Psoas muscle (tissue), 7 donors: ENCODE measurements at regions not wholly inside any gene's neighbourhood (a gene's known extent, or its start where the extent isn't known, plus 50 kb on each side); places are given as distances from the start of the nearest gene placed in this dataset.
A peak's percentile ranks its signal among the peaks of the same experiment; 100 is the strongest.

ENCODE experiments used
- ATAC-seq, 4 donors: fragments of 200-7000 bp; cut with Tn5 transposase; one replicate each; pipeline ENCODE4 v1.9.1; 2020; ENCODE audit warnings: moderate library complexity in 3 of 4, mild to moderate bottlenecking in 2 of 4
- DNase-seq, 2 donors: peaks; one replicate each; pipeline ENCODE4 v3.0.0-alpha.2; 2020
- H3K27ac ChIP-seq: fragments of 200-600 bp; one replicate; pipeline ENCODE4 v1.8.0; 2022
- H3K27me3 ChIP-seq, 3 donors: fragments of 200-600 bp in 1 of 3; one replicate each; pipeline versions ENCODE4 v1.6.1 to v1.8.0; 2013 to 2022; ENCODE audit warnings: low read length in 2 of 3, mild to moderate bottlenecking in 2 of 3, moderate library complexity in 1 of 3; ENCODE audit not compliant: insufficient read depth in 3 of 3
- H3K36me3 ChIP-seq, 2 donors: fragments of 200-600 bp in 1 of 2; one replicate each; pipeline versions ENCODE4 v1.6.1 to v1.8.0; 2013 to 2022; ENCODE audit warnings: low read depth in 1 of 2, mild to moderate bottlenecking in 1 of 2, moderate library complexity in 1 of 2; ENCODE audit not compliant: insufficient read depth in 1 of 2
- H3K4me1 ChIP-seq: fragments of 200-600 bp; one replicate; pipeline ENCODE4 v1.8.0; 2022
- H3K4me3 ChIP-seq: fragments of 200-600 bp; one replicate; pipeline ENCODE4 v1.8.0; 2022; ENCODE audit warnings: mild to moderate bottlenecking
- H3K9me3 ChIP-seq: fragments of 200-600 bp; one replicate; pipeline ENCODE4 v1.8.0; 2022
- WGBS, 3 donors: extraction: QIAGEN DNeasy Blood & Tissue Kit; methylation state at CpG; one replicate each; pipeline versions ENCODE4 v1.1.6 to v1.1.7; 2013; 5-methylcytosine and 5-hydroxymethylcytosine counted together
- intact Hi-C, 2 donors: fragments of 100-400 bp; cut with DNase I; formaldehyde crosslinking; loops; one replicate each; pipeline versions ENCODE4 v1.11.0 to v1.14.2; 2022
- TF ChIP-seq, protein P1 (sequence below): fragments of 200-600 bp; IDR thresholded peaks from one replicate; pipeline ENCODE4 v1.8.0; 2022; ENCODE audit warnings: antibody characterized with exemption
- donor health status: healthy with polysubstance abuse.
- donor health status: DM: no; HTN: no; CAD: no; lungs with moderate emphysema.
- donor health status: Bipolar disorder and iron deficiency.
- donor health status: healthy.
- donor health status: DM: yes; HTN: yes; CAD: no.
- donor health status: DM: no; HTN: no; CAD: no.
- donor health status: DM: yes; HTN: yes; CAD: no.

DNA sequence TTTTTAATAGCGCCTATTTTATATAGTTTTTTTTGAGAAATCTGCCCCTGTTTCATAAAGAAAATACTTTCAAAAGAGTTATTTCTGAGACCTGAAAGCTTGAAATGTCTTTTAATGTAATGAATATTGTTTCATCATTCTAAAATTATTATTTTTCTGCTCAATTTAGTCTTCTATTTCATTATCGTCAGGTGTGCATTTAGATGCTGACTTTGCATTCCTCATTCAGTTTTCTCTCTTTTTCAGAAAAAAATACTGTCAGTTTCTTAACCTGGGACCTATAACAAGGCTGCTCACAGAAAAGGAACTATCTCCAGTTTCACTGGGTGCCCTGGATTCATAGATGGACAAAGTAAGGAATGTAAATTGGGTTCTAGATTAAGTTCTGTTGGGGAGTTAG is 1631.7 kb downstream of the SUCLG1 start:
- H3K4me3 ChIP-seq = no peak overlapping the region
- TF ChIP-seq, protein P1, sequence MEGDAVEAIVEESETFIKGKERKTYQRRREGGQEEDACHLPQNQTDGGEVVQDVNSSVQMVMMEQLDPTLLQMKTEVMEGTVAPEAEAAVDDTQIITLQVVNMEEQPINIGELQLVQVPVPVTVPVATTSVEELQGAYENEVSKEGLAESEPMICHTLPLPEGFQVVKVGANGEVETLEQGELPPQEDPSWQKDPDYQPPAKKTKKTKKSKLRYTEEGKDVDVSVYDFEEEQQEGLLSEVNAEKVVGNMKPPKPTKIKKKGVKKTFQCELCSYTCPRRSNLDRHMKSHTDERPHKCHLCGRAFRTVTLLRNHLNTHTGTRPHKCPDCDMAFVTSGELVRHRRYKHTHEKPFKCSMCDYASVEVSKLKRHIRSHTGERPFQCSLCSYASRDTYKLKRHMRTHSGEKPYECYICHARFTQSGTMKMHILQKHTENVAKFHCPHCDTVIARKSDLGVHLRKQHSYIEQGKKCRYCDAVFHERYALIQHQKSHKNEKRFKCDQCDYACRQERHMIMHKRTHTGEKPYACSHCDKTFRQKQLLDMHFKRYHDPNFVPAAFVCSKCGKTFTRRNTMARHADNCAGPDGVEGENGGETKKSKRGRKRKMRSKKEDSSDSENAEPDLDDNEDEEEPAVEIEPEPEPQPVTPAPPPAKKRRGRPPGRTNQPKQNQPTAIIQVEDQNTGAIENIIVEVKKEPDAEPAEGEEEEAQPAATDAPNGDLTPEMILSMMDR = no peak
- no peaks in the 10 kb centered on the region for H3K27me3 ChIP-seq
- H3K36me3 ChIP-seq = no peaks in the 10 kb centered on the region
- H3K27ac ChIP-seq = no peak overlapping the region
- intact Hi-C loops = no loop called here
- no peak for DNase-seq
- no peaks in the 10 kb centered on the region for H3K9me3 ChIP-seq
- H3K4me1 ChIP-seq = no peaks in the 10 kb centered on the region
- ATAC-seq = no peak
- 89 to 95% (median 92%) methylated on average over 2 of the region's 2 CpGs for WGBS, 3 donors

DNA sequence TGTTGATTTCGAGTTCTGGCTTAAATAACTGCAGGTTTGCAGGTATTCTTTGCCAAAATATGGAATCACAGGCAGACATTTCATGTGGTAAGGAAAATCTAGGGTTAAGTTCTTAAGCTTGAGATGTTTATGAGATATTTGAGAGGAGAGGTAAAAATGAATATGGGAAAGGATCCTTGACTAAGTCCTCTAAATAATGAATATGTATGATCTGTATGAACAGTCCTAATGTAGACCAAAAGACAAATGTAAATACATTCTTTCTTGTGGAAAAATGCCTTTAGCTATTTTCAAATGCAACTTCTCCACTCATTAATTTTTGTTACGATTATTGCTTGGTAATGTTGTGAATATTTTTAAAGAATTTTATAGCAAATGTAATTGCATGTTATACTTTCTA is 1632.6 kb downstream of the SUCLG1 start:
- intact Hi-C loops = no loop called here
- ATAC-seq (no peak), DNase-seq (no peak)
- Histone ChIP-seq H3K9me3 (no peaks in the 10 kb centered on the region), H3K4me1 (no peaks in the 10 kb centered on the region), H3K36me3 (no peaks in the 10 kb centered on the region), H3K27me3 (no peaks in the 10 kb centered on the region), H3K4me3 (no peak overlapping the region), H3K27ac (no peak overlapping the region)
- TF ChIP-seq, protein P1 = no peak
- WGBS, 3 donors = 73 to 83% (median 82%) methylated on average over 2 of the region's 2 CpGs

DNA sequence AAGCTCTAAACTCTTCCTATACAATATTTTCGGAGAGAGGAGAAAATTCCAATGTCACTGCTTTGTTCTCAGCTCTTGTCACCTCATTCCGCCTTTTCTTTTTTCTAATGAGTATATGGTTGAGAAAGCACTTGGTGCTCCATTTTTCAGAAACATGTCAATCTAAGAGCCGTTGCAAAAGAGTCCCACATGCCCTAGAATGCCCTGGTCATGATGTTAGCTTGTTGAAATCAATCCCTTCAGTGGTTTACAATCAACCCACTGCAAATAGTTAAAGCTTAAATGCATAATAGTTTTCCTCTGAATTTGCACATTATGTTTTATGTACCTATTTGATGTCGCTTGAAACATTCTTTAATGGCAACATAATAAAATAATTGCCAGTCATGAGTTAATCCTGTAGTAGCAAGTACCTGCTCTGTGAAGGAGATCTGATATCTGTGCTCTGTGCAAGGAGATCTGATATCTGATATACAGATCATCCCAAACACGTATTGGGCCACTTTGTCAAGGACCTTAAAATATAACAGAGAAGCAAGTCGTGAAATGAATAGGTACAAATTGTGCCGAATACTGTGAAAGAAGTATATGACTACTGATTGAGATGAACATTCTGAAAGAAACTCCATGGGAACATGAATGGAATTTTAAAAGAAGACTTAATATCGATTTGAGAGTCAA is 1633.5 kb downstream of the SUCLG1 start:
- no peak for DNase-seq
- TF ChIP-seq, protein P1 = no peak
- intact Hi-C loops = no loop called here
- no peaks in the 10 kb centered on the region for H3K9me3 ChIP-seq
- no peak overlapping the region for H3K4me3 ChIP-seq
- H3K27ac ChIP-seq = no peak overlapping the region
- no peaks in the 10 kb centered on the region for H3K27me3 ChIP-seq
- WGBS, 3 donors = 52 to 64% (median 58%) methylated on average over 8 of the region's 8 CpGs
- H3K4me1 ChIP-seq = no peaks in the 10 kb centered on the region
- H3K36me3 ChIP-seq = no peaks in the 10 kb centered on the region
- peak in 1 of 4 donors; percentile 77 for ATAC-seq

DNA sequence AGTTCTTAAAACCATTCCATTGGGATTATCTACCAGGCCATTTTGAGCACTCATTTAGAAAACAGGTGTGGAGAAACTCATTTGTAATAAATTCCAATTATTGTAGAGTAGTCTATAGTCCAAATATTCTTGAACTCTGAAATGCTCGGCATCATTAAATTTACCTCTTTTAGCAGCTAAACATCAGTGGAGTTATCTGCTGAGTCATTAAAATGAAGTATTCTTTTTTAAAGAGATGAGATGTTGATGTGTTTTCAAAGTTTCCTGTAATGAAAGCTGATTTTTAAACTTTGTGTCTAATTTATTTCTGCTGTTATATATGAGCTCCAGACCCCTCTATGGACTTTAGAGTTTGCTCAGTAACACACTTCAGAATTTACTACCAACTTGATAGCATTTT is 1635.2 kb downstream of the SUCLG1 start:
- WGBS, 3 donors = 65 to 80% (median 68%) methylated on average over 1 of the region's 1 CpG
- no peak overlapping the region for H3K4me3 ChIP-seq
- DNase-seq (no peak), ATAC-seq (no peak)
- TF ChIP-seq, protein P1 = no peak
- H3K36me3 ChIP-seq = no peaks in the 10 kb centered on the region
- no peaks in the 10 kb centered on the region for H3K4me1 ChIP-seq
- intact Hi-C loops = no loop called here
- H3K9me3 ChIP-seq = no peaks in the 10 kb centered on the region
- H3K27me3 ChIP-seq = no peaks in the 10 kb centered on the region
- H3K27ac ChIP-seq = no peak overlapping the region

DNA sequence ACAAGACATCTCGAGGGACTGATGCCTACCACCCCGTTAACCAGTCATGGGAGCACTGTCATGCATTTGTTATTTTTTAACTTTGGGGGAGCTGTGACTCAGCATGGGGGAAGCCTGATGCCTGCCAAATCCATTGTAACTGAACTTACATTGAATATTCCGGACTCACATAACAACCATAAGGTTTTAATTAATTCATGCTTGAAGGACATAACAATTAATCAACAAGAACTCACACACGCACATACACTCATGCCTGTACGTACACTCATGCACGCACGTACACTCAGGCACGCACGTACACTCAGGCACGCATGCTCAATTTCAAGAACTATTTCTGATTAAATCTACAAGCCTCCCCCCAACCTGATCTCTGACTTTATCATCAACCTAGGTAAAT is 1639.1 kb downstream of the SUCLG1 start:
- no peak for ATAC-seq
- TF ChIP-seq, protein P1 = no peak
- Histone ChIP-seq H3K4me1 (no peaks in the 10 kb centered on the region), H3K4me3 (no peak overlapping the region), H3K36me3 (no peaks in the 10 kb centered on the region), H3K27me3 (no peaks in the 10 kb centered on the region), H3K27ac (no peak overlapping the region), H3K9me3 (no peaks in the 10 kb centered on the region)
- intact Hi-C loops = no loop called here
- DNase-seq = no peak
- WGBS, 3 donors = 86 to 92% (median 89%) methylated on average over 10 of the region's 10 CpGs
